IgD-negative memory B cell (primary cell): ENCODE measurements at regions not wholly inside any gene's neighbourhood (a gene's known extent, or its start where the extent isn't known, plus 50 kb on each side); places are given as distances from the start of the nearest gene placed in this dataset.
A peak's percentile ranks its signal among the peaks of the same experiment; 100 is the strongest.

Experiments used
- H3K27ac Mint-ChIP-seq, 3 donors: one replicate each; pipeline ENCODE4 v1.8.0; 2020 to 2022; ENCODE audit warnings: mild to moderate bottlenecking in 3 of 3, mixed read lengths in 3 of 3, moderate library complexity in 1 of 3
- H3K27me3 Mint-ChIP-seq: one replicate; pipeline ENCODE4 v1.8.0; 2021; ENCODE audit warnings: mixed read lengths
- H3K36me3 Mint-ChIP-seq: one replicate; pipeline ENCODE4 v1.8.0; 2020; ENCODE audit warnings: mild to moderate bottlenecking, mixed read lengths
- H3K4me1 Mint-ChIP-seq, 3 donors: one replicate each; pipeline ENCODE4 v1.8.0; 2020 to 2022; ENCODE audit warnings: mixed read lengths in 3 of 3, mild to moderate bottlenecking in 1 of 3
- H3K4me3 Mint-ChIP-seq, 4 donors: one replicate each; pipeline ENCODE4 v1.8.0; 2020 to 2022; ENCODE audit warnings: mild to moderate bottlenecking in 4 of 4, mixed read lengths in 4 of 4, moderate library complexity in 3 of 4
- H3K9me3 Mint-ChIP-seq, 3 donors: one replicate each; pipeline ENCODE4 v1.8.0; 2020 to 2021; ENCODE audit warnings: mixed read lengths in 3 of 3, mild to moderate bottlenecking in 1 of 3

DNA sequence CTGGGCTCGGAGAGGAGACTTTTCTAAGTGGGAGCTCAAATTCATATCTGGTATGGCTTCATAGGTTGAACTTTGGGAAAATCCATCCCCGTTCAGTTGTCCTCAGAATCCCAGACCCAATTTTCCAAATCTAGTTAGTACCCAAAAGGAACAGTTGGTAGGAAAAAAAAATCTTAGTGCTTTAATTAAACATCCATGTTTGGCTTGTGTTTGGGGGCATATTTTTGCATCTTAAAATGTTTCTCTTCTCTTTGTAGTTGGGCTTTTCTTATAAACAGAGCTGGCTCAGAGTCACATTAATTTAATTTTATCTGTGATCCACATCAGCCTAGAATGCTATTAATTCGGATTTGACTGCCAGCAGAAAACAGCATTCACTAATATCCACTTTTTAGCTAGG, 165.9 kb downstream of the BUB3 start:
- H3K27me3 Mint-ChIP-seq, result no peaks in the 10 kb centered on the region
- no peaks in the 10 kb centered on the region for H3K36me3 Mint-ChIP-seq
- no peaks in the 10 kb centered on the region for H3K9me3 Mint-ChIP-seq
- peaks cover 0 to 2% (median 0%) of the 10 kb centered on the region in 3 donors for H3K4me1 Mint-ChIP-seq
- no peak overlapping the region for H3K27ac Mint-ChIP-seq
- no peak overlapping the region for H3K4me3 Mint-ChIP-seq

DNA sequence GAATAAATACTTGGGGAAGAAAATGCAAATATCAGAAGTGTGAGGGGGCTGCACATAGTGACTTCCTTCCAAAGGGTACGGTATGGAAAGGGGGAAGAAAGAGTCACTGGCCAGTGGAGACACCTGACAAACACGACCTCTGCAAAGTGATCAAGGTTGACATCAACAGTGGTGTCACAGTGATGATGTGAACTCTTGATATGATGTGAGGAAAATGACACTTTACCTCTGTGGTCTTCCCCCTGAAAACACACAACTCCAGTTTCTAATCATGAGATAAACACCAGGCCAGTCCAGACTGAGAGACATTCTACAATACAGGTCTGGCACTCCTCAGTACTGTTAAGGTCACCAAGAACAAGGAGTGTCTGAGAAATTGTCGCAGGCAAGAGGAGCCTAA, 169.7 kb downstream of the BUB3 start:
- Mint-ChIP-seq H3K4me1 (peaks cover 0 to 1% (median 0%) of the 10 kb centered on the region in 3 donors), H3K4me3 (no peak overlapping the region), H3K27ac (no peak overlapping the region), H3K36me3 (no peaks in the 10 kb centered on the region), H3K27me3 (no peaks in the 10 kb centered on the region), H3K9me3 (peaks cover 0 to 7% (median 7%) of the 10 kb centered on the region in 3 donors)

DNA sequence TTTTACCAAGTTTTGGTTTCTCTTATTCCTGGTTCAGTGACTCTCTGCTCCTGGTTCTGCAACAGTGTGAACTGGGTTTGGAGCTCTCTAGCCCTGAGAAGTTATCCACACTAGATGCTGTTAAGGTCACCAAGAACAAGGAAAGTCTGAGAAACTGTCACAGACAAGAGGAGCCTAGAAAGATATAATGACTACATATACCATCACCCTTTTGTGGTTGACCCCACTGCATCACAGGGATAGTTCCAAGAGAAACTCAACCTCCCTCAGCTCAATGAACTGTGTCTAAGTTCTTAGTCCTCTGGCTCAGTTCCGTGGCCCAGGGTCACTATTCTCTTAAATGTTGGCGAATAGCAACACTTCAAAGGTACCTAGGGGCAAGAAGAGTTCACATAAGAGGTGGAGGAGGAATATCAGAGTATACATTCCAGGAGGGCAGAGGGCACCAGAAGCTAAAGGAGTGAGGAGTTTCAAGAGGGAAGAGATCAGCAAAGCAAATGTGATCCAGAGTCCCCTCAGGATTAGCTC, 171.5 kb downstream of the BUB3 start:
- Mint-ChIP-seq H3K27me3 (no peaks in the 10 kb centered on the region), H3K36me3 (no peaks in the 10 kb centered on the region), H3K4me1 (peaks cover 0 to 1% (median 0%) of the 10 kb centered on the region in 3 donors), H3K4me3 (no peak overlapping the region), H3K9me3 (peaks cover 0 to 7% (median 7%) of the 10 kb centered on the region in 3 donors), H3K27ac (no peak overlapping the region)

DNA sequence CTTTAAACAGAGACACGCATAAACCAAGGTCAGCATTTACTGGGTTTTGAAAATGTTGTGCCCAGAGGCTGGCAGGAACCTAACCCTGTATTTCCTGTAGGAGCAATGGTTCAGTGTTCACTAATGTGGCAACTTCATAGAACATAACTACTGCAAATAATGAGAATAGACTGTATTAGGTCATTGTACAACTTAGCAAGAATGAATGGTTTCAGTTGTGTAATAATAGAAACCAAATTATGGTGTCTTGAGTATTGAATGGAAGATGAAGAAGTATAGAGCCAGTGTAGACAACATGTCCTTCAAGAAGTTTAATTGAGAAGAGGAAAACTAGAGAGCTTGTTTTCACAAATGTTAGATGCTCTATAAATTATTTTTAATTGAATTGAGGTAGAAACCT, 172.5 kb downstream of the BUB3 start:
- Mint-ChIP-seq H3K4me1 (peaks cover 0 to 1% (median 0%) of the 10 kb centered on the region in 3 donors), H3K27ac (no peak overlapping the region), H3K27me3 (no peaks in the 10 kb centered on the region), H3K4me3 (no peak overlapping the region), H3K9me3 (peaks cover 0 to 7% (median 7%) of the 10 kb centered on the region in 3 donors), H3K36me3 (no peaks in the 10 kb centered on the region)

DNA sequence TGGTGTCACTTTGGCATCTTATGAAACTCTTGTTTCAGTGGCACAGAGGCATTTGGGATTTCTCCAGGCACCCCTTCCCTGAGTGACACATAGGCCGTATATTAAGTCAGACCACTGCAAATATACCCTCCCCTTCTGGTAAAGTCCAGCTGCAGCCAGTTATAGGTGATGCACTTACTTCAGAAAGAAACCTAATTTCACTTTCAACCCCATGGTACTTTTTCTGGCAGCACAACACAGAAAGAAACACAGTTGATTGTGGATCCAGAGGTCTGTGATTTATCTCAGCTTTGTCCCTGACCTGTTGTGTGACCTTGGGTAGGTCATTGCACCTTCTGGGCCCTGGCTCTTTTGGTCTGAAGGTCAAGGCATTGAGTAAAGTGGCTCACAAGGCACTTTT, 173.2 kb downstream of the BUB3 start:
- H3K9me3 Mint-ChIP-seq, result peaks cover 3 to 10% (median 7%) of the 10 kb centered on the region in 3 donors
- H3K4me3 Mint-ChIP-seq, result no peak overlapping the region
- no peaks in the 10 kb centered on the region for H3K27me3 Mint-ChIP-seq
- H3K36me3 Mint-ChIP-seq, result no peaks in the 10 kb centered on the region
- H3K4me1 Mint-ChIP-seq, result peaks cover 0 to 1% (median 0%) of the 10 kb centered on the region in 3 donors
- no peak overlapping the region for H3K27ac Mint-ChIP-seq

DNA sequence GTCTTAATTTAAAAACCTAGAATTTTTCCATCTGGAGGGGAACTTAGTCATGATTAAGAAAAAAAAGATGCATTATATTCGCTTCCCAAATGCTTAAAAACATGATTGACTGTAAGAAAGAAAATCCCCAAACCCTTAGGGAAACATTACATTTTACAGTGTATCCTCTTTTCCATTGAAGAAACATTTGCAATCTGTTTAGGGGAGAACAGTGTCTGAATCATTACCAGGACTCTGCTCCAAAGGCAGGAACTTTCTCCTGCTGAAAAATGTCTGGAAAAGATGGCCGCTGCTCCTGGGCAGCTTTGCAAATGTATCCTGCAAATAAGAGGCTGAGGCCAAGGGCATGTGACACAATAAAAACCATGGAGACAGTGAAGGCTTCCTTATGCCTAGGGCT, 173.7 kb downstream of the BUB3 start:
- Mint-ChIP-seq H3K4me3 (no peak overlapping the region), H3K4me1 (peaks cover 0 to 1% (median 0%) of the 10 kb centered on the region in 3 donors), H3K9me3 (peaks cover 4 to 10% (median 7%) of the 10 kb centered on the region in 3 donors), H3K27me3 (no peaks in the 10 kb centered on the region), H3K36me3 (no peaks in the 10 kb centered on the region), H3K27ac (no peak overlapping the region)

DNA sequence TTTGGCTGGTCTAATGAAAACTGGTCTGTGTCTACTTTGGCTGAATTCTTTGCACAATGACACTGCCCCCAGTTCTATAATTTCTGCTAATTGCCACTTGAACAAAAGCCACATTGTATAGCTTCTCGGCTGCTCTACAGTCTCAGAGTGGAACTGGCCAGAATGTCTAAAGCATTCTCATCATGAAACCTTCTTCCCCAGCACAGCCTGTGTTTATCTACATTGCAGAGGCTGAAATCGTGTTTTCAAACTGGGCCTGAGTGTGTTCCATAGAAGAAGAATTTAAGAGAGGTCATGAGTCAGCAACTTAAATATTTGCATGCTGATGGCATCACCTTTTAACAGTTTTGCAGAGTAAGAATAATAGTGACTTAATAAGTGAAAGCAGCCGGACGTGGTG, 177.2 kb downstream of the BUB3 start:
- no peaks in the 10 kb centered on the region for H3K27me3 Mint-ChIP-seq
- no peak overlapping the region for H3K27ac Mint-ChIP-seq

DNA sequence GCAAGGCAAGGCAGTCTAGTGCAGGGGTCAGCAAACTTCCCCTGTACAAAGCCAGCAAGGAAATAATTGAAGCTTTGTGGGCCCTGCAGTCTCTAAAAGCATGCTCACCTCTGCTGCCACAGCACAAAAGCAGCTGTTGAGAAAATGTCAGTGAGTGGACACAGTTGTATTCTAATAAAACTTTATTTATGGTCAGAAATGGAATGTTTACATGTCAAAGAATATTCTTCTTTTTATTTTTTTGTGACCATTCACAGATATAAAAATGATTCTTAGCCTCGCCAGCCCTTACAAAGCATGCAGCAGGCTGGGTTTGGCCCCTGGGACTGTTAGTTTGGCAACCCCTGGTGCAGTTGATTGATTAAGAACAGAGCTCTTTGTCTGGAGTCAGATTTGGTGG, 192.4 kb downstream of the BUB3 start:
- H3K9me3 Mint-ChIP-seq, result no peaks in the 10 kb centered on the region
- no peak overlapping the region for H3K4me3 Mint-ChIP-seq
- no peaks in the 10 kb centered on the region for H3K4me1 Mint-ChIP-seq
- H3K27me3 Mint-ChIP-seq, result peaks cover 5% of the 10 kb centered on the region
- H3K36me3 Mint-ChIP-seq, result no peaks in the 10 kb centered on the region
- H3K27ac Mint-ChIP-seq, result no peak overlapping the region

More for the DNA sequence above, 177.2 kb downstream of the BUB3 start:
- Mint-ChIP-seq H3K4me3 (no peak overlapping the region), H3K9me3 (peaks cover 9 to 11% (median 9%) of the 10 kb centered on the region in 3 donors), H3K36me3 (no peaks in the 10 kb centered on the region), H3K4me1 (peaks cover 0 to 1% (median 0%) of the 10 kb centered on the region in 3 donors)

DNA sequence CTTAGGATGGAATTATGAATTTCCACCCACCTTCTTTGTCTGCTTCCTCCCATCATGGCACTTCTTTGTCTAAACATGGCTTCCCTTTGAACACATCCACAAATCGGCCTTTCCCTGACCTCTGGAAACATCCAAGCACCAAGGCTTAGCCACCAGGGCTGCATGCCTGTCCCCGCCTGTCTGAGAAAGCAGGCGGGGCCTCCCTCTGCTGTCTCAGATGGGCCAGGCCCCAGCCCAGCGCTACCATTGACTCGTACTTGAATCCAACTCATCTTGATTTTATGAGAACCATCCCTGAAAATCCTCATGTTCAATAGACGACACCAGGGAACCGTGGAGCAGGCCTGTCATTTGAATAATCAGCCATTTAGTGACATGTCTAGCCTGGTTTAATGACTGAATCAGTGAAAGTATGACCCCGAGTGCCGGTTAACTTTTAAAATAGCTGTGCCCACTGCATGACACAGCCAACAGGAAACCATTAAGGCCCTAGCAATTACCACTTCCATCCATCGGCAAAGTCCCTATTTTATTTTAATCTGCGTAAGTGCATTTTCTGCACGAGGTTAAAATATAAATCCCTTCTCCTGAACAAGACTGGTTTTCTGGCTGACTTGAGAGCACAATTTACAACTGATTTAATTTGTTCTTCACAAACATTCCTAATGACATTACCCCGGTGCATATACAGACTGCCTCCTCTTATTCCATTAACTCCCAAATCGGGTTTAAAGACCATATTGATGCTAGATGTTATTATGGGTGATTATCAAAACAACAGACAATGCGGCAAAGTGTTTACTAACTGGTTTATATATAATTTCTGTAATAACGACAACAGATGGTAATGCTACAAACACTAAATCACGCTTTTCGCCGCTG, 194.7 kb downstream of the BUB3 start:
- H3K36me3 Mint-ChIP-seq, result peaks cover 2% of the 10 kb centered on the region
- no peak overlapping the region for H3K27ac Mint-ChIP-seq
- peaks cover 2% of the 10 kb centered on the region for H3K27me3 Mint-ChIP-seq
- no peaks in the 10 kb centered on the region for H3K4me1 Mint-ChIP-seq
- H3K9me3 Mint-ChIP-seq, result no peaks in the 10 kb centered on the region
- H3K4me3 Mint-ChIP-seq, result no peak overlapping the region

DNA sequence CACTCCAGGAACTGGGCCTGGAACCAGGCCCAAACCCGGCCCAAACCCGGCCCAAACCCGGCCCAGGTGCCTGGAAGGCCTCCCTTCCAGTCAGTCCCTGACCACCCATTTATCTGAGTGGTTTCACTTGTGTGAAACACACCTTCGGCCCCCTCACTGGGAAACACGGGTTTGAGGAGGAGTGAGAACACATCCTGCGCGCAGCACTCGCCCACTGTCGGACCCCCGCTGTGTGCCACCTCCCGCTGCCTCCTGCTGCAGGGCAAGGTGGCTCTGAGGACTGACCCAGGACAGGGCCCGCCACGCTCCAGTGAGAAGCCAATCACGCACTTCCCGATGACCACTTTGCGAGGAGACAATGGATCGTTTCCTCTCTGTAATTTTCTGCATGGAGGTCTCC, 197.5 kb downstream of the BUB3 start:
- H3K9me3 Mint-ChIP-seq, result no peaks in the 10 kb centered on the region
- no peaks in the 10 kb centered on the region for H3K4me1 Mint-ChIP-seq
- H3K27me3 Mint-ChIP-seq, result no peaks in the 10 kb centered on the region
- peaks cover 2% of the 10 kb centered on the region for H3K36me3 Mint-ChIP-seq
- no peak overlapping the region for H3K27ac Mint-ChIP-seq
- no peak overlapping the region for H3K4me3 Mint-ChIP-seq

DNA sequence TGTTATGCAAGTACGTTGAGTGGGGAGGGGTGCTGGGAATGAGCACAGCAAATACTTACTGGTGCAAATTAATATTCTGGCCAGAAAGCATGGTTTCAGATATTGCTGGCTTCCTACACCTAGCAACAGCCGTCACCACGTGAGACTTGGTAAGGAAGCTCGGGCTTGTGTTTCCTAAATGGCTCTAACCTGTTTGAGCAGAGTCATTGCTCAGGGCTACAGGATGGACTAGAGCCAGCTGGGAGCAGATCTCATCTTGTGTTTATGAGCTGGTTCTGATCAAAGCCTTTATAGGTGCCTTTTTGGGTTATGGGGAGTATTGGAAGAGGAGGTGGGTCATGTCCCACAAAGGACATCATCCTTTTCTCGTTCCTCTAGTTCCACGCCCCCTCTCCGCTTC, 200.3 kb downstream of the BUB3 start:
- Mint-ChIP-seq H3K9me3 (no peaks in the 10 kb centered on the region), H3K4me3 (no peak overlapping the region), H3K36me3 (peaks cover 2% of the 10 kb centered on the region), H3K4me1 (no peaks in the 10 kb centered on the region), H3K27me3 (no peaks in the 10 kb centered on the region), H3K27ac (no peak overlapping the region)

DNA sequence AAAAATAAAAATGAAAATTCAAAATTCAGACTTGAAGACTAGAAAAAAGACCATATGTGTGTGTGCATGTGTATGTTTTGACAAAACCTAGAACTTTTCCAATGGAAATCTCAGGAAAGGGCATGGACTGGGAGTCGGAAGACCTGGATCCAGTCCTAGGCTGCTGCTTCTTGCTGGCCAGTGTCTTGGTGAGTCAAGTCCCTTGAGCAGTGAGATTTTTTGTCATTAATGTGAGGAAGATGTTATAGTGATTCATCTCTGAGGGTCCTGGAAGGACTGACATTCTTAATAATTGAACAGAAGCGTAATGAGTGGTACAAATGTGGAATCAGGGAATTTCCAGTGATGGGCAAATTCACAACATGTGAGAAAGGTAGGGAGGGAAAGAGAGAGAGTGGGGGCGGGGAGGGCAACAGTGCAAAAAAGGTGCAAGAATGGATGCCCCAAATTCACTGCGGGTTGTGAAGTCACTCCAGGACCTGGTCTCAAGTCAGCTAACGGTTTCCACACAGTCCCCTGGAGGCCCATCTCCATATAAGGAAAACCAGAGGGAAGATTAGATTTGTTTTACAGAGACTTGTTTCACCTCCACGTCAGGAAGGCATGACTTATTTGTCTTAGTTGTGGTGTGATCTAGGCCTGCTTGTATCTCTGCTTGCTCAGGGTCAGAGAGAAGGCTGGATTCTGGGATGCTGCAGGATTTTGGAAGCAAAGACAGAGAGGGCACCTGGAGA, 201.7 kb downstream of the BUB3 start:
- Mint-ChIP-seq H3K4me3 (no peak overlapping the region), H3K27ac (no peak overlapping the region), H3K36me3 (peaks cover 4% of the 10 kb centered on the region), H3K9me3 (no peaks in the 10 kb centered on the region), H3K27me3 (no peaks in the 10 kb centered on the region), H3K4me1 (no peaks in the 10 kb centered on the region)

DNA sequence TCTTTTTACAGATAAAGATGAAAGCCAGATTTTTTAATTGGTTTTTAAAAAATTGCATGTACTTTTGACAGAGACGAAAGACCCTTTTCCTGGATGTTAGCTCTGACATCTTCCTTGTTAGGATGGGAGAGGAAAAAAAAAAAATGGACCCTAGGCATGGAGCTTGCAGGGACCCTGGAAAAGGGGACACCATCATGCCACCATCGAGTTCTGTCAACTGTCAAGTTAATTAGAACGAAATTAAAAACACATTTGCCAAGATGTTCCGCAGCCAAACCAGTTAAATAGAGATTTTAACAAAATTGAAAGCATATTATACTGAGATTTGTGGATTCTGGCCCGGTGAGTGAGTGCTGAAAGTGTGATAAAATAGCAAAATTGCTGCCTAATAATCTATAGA, 202.6 kb downstream of the BUB3 start:
- Mint-ChIP-seq H3K4me3 (no peak overlapping the region), H3K4me1 (no peaks in the 10 kb centered on the region), H3K36me3 (peaks cover 4% of the 10 kb centered on the region), H3K27me3 (no peaks in the 10 kb centered on the region), H3K27ac (no peak overlapping the region), H3K9me3 (no peaks in the 10 kb centered on the region)

DNA sequence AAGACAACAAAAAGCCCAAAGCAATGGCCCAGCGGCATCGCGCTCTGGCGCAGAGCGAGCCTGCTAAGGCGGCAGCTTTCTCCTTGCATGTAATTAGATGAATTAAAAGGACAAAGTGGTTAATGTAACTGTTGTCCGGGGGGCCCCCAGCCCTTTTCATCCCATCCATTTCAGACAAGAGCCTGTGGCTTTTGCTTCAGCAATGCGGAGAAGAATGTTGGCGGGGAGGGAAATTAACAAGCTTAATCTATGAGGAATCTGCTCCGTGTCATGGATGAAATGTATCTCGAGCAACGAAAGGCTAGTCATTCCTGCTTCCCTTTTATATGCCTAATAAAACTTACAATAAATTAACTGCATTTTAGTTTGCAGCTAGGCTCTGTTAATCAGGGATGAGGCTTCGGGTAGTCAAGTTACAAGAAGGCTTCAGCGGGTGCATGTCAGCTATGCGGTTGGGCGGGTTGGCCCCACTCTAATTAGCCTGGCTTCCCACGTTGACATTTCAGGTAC, 203.3 kb downstream of the BUB3 start:
- Mint-ChIP-seq H3K27me3 (no peaks in the 10 kb centered on the region), H3K27ac (no peak overlapping the region), H3K4me3 (no peak overlapping the region), H3K4me1 (no peaks in the 10 kb centered on the region), H3K36me3 (peaks cover 4% of the 10 kb centered on the region), H3K9me3 (no peaks in the 10 kb centered on the region)

DNA sequence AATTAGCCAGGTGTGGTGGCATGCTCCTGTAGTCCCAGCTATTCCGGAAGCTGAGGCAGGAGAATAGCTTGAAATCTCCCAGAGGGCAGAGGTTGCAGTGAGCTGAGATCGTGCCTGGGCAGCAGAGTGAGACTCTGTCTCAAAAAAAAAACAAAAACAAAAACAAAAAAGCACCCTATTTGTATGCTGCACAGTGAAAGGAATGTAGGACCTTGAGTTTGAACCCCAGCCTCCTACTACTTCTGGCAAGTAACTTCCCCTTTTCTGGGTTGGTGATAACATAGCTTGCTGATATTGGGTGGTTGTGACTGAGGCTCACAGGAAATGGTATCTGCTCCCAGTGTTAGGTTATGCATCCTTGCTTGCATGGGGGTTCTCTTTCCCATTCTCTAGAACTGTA, 205.3 kb downstream of the BUB3 start:
- H3K4me1 Mint-ChIP-seq, result no peaks in the 10 kb centered on the region
- peaks cover 2% of the 10 kb centered on the region for H3K36me3 Mint-ChIP-seq

More for the DNA sequence above, 205.3 kb downstream of the BUB3 start:
- Mint-ChIP-seq H3K27ac (no peak overlapping the region), H3K4me3 (peak overlapping the region in 1 of 4 donors; percentile 44), H3K9me3 (no peaks in the 10 kb centered on the region), H3K27me3 (no peaks in the 10 kb centered on the region)
